GM13977 (cell line): ENCODE measurements at regions not wholly inside any gene's neighbourhood (a gene's known extent, or its start where the extent isn't known, plus 50 kb on each side); places are given as distances from the start of the nearest gene placed in this dataset.

Experiments used
- DNase-seq: peaks from one replicate; pipeline ENCODE4 v3.0.0; 2012; ENCODE audit warnings: low spot score
- CTCF ChIP-seq: IDR thresholded peaks from 2 replicates; pipeline ENCODE4 v1.5.1; 2012; ENCODE audit warnings: mild to moderate bottlenecking, control low read depth; ENCODE audit not compliant: insufficient read depth; ENCODE audit errors: extremely low read depth, missing control alignments
- in situ Hi-C: fragments of 300-500 bp; cut with MboI; formaldehyde crosslinking; loops from one replicate; pipeline ENCODE4 v1.12.0; 2022; ENCODE audit warnings: low sequenced_read_pairs, low pct_unique_long_range_greater_than_20kb, mixed read lengths, inconsistent platforms; ENCODE audit not compliant: unreplicated experiment

GRCh38 chr19:31512181-31512970 is 163.1 kb upstream of the TSHZ3 start:
- in situ Hi-C loops: no loop called here
- TF ChIP-seq CTCF: no peak
- DNase-seq: no peak

- DNase-seq: no peak
- TF ChIP-seq CTCF: no peak
- in situ Hi-C loops: no loop called here
Observed at GRCh38 chr19:31513841-31514240, 164.6 kb upstream of the TSHZ3 start.

GRCh38 chr19:31515931-31516330 is 166.7 kb upstream of the TSHZ3 start:
- no peak for DNase-seq
- no peak for TF ChIP-seq CTCF
- in situ Hi-C loops: no loop called here

DNA sequence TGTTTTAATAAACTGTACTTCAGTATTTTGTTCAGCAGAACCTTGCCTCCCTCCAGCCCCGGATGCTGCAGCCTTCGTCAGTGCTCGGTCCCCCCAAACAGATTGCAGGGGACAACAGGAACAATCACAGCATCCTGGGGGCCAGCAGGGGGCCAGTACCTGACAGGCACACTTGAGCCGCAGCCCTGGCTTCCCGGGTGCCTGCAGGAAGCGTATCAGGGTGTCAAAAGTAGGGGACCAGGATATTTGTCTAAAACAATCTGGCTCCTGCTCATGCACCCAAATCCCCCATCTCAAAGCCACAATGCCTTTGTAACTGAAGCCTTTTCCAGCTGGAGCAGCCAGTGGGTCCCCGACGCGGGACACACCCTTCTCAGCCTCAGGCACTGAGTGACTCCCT is 167.5 kb upstream of the TSHZ3 start:
- no peak for TF ChIP-seq CTCF
- in situ Hi-C loops: no loop called here
- no peak for DNase-seq

- in situ Hi-C loops: no loop called here
- no peak for TF ChIP-seq CTCF
- DNase-seq: no peak
Observed at GRCh38 chr19:31517224-31518180, 168.3 kb upstream of the TSHZ3 start.

DNA sequence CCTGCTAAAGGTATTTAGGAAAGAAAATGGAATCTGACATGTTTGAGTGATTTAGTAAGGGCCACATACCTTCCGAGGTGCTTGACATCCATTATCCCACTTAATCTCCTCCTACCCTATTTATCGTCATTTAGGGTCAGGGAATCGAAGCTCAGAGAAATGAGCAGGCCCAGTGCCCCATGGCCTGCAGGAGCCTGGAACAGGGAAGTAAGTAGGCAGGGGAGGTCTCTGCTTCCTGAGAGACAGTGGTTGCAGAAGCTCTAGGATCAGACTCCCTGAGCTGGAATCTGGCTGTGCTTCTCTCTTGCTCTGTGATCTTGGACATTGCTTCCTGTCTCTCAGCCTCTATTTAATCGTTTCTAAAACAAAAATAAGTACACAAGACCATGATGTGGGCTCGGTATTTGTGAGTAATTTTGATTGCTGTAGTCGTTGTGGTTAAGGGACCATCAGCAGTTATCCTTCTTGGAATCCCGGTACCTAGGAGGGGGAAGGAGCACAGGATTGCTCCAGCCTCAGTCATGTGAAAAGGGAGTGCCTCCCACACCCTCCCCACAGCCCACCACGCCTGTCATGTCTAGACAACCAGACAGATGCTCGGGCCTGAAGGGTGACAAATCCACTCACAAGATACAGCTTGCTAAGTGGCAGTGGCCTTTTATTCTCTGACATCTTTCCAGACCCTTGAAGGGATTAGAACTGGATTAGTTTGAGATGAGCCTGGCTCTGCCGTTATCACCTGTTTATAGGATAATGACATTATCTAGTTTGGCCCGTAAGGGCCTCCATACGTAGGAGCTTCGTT is 169.2 kb upstream of the TSHZ3 start:
- no peak for DNase-seq
- no peak for TF ChIP-seq CTCF
- in situ Hi-C loops: no loop called here
